GM03348 (cell line): ENCODE measurements at regions not wholly inside any gene's neighbourhood (a gene's known extent, or its start where the extent isn't known, plus 50 kb on each side); places are given as distances from the start of the nearest gene placed in this dataset.
"Not testable (repeated sequence)": the region's sequence is repeated elsewhere in the genome, so short reads cannot be mapped to it uniquely, and the experiment has no call there.

Source experiments
- DNase-seq: peaks from one replicate; pipeline ENCODE4 v3.0.0; 2012; ENCODE audit warnings: low spot score

DNA sequence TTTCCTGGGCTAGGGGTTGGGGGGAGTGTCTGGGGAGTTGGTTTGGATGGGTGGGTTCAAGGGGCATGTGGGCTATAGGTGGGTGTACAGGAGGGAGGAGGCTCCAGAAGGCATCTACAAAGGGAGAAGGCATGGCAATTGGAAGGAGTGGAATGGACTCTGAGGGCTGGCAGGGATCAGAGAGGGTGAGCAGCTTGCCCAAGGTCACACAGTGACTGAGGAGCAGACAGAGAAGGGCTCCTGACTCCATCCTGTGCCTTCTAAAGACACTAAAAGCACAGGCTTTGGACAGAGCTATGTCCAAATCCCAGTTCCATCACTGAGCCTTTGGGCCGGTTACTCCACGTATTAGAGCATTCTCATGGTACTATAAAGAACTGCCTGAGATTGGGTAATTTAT lies 151.8 kb downstream of the PTPRU start:
- DNase-seq, result no peak

- DNase-seq, result no peak
Measured at GRCh38 chr1:29387210-29387609, 150.9 kb downstream of the PTPRU start.

GRCh38 chr1:29386453-29386852 lies 150.1 kb downstream of the PTPRU start:
- not testable (repeated sequence) for DNase-seq

- no peak for DNase-seq
Measured at GRCh38 chr1:29385966-29386365, 149.6 kb downstream of the PTPRU start.

- DNase-seq, result no peak
Measured at GRCh38 chr1:29384496-29385015, 148.2 kb downstream of the PTPRU start.

DNA sequence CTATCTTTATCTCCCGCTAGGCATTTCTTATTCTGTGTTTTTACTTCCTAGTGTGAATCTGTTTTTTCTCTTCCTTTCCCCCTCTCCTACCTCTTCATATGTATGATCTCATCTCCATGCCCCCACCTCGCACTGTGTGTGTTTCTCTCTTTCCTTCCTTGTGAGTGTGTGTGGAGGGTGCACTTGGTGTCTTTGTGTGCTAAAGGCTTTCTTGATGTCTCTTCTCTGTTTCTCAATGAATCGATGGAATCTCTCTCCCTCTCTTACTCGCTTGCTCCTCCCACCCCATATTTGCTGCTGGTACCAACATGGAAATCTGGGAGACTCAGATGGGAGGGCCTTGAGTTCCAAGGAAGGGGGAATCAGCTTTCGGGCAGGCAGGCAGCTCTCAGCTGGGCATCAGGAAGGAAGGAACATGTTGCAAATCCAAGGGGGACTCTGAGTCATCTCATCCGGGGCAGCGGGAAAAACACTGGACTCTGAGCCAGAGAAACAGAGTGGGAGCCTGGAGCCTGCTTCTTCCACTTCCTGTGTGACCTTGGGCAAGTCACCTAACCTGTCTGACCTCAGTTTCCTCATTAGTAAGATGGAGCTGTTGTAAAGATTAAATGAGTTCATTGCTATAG lies 147.5 kb downstream of the PTPRU start:
- no peak for DNase-seq

DNA sequence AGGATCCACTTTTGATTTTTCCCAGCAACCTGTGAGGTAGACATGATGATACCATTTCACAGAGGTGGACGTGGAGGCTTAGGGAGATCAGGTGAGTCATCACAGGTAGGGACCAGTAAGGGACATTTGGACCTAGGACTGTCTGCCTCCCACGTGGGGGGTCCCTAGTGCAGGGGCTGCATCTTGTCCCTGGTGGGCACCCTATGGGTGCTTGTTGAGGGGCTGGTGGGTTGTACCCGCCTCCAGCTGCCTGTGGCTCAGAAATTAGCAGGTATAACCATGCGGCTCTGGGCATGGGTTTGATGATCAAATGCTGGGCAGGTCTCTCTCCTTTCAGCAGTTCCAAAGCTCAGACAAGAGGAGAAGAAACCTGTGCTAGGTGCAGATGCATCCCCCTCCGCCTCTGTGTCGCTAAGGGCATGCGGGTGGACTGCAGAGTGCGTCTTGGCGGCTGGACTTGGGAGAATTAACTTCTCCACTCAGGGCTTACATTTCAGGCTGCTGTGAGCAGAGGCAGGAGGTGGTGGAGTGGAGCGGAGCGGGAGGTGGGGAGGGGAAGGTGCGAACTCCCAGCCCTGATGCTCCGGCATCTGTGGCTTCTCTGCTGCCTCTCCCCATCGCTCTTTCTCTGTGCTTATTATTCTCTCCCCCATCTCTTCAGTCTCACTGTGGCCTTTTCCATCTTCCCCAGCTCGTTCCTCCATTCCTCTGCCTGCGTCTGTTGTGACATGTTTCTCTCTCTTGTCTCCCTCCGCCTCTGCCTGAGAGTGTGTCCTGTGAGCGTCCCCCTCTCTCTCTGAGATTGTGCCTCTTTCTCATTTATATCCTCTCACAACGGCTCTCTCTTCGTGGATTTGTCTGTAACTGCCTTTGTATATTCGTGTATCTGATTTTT lies 146.8 kb downstream of the PTPRU start:
- DNase-seq, result no peak

- DNase-seq, result no peak
Measured at GRCh38 chr1:29381426-29381825, 145.1 kb downstream of the PTPRU start.

GRCh38 chr1:29380532-29380931 lies 144.2 kb downstream of the PTPRU start:
- DNase-seq, result no peak

DNA sequence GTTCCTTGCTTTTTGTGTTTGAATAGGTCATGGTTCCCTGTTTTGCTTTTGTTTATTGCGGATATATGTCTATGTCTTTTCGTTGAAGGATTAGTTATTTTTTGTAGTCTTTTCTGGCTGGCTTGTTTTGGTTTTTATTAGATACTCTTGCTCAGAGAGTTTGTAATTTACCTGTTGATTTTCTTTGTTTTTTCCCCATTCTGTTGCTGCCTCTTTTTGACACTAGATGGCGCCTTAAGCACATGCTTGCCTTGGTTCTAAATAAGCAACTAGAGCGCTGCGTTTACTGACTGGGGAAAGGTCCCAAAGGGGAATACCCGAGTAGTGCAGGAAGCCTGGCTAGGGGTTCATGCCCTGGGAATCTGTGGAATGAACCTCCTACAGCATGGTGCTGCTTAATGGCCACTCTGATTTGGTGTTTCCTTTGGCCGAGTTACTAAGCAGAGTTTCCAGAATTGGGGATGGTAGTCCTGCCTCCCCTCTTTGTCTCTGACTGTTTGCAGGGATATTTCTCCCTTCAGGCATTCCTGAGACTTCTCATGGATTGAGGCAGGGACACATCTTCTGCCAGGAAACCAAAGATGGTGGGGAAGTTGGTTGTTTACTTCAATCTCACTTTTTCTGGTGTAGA lies 143.2 kb downstream of the PTPRU start:
- DNase-seq, result no peak
